GM12865 (cell line): ENCODE measurements at regions not wholly inside any gene's neighbourhood (a gene's known extent, or its start where the extent isn't known, plus 50 kb on each side); places are given as distances from the start of the nearest gene placed in this dataset.

Experiments used
- DNase-seq: peaks from one replicate; pipeline ENCODE4 v3.0.0; 2010; ENCODE audit warnings: low read depth
- H3K4me3 ChIP-seq: 2 replicates; pipeline ENCODE4 v1.5.1; 2011; ENCODE audit warnings: mild to moderate bottlenecking, low read depth, low read length, control low read depth
- CTCF ChIP-seq: IDR thresholded peaks from 2 replicates; pipeline ENCODE4 v1.5.1; 2011; ENCODE audit warnings: low read length, control low read depth, low read depth, inconsistent platforms; ENCODE audit not compliant: insufficient read depth; ENCODE audit errors: missing control alignments

GRCh38 chr11:92558323-92558722 lies 333.7 kb downstream of the FAT3 start:
- H3K4me3 ChIP-seq, result no peak overlapping the region
- no peak for TF ChIP-seq CTCF
- no peak for DNase-seq

GRCh38 chr11:92569726-92570125 lies 345.1 kb downstream of the FAT3 start:
- no peak overlapping the region for H3K4me3 ChIP-seq
- no peak for DNase-seq
- TF ChIP-seq CTCF, result no peak

GRCh38 chr11:92572559-92572958 lies 347.9 kb downstream of the FAT3 start:
- no peak overlapping the region for H3K4me3 ChIP-seq
- no peak for TF ChIP-seq CTCF
- DNase-seq, result no peak

GRCh38 chr11:92576315-92576714 lies 351.7 kb downstream of the FAT3 start:
- no peak overlapping the region for H3K4me3 ChIP-seq
- no peak for DNase-seq
- no peak for TF ChIP-seq CTCF

DNA sequence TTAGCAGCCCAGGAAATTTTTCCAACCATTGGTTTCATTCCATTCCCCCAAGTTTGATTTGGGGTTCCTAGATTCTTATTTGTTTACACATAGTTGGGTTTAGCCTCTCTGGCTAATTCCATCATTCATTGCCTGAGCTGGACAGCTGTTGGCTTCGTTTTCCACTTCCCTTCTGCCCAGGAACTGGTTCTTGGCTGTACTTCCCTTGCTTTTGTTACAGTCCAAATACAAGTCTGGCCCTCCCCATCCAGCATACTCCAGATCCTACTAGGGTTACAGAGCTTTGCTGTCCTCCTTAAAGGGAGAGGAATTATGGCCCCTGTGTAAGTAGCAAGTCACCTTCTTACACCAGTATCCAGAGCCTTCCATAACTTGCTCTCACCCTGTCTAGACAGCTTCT lies 356.3 kb downstream of the FAT3 start:
- H3K4me3 ChIP-seq, result no peak overlapping the region
- TF ChIP-seq CTCF, result no peak
- no peak for DNase-seq

DNA sequence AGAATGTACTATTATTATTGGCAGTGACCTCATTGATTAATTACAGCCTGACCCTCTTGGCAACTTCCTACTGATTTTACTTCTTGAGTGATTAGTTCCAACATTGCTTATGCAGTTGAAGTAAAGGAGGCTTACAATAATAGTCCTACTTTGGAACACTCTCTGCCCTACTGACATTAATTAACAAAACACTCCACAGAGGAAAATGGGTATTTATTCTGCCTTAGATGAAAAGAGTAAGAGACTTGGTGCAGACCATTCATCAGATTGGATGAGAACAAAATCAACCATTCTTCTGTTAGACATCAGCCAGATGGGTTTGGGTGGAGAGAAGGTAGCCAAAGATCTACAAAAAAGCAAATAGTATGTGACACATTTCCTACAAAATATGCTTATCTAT lies 363.8 kb downstream of the FAT3 start:
- no peak overlapping the region for H3K4me3 ChIP-seq
- DNase-seq, result no peak
- no peak for TF ChIP-seq CTCF

DNA sequence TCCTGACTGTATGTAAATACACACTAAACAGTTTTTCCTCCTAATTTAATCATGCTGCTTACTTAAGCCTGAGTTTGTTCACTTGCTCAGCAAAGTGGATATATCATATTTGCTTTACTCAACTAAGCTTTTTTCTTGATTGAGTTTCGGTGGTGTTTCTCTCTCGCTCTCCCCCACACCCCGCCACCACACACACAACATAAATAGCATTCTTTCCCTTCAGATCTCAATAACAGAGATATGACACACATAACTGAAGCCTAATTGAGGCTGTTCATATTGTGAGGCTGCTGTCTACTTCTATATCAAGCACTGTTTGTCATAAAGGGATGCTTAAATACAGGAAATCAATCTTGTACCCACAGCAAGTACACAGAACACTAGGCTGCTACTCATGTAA lies 364.9 kb downstream of the FAT3 start:
- H3K4me3 ChIP-seq, result no peak overlapping the region
- no peak for DNase-seq
- TF ChIP-seq CTCF, result no peak
